Activated T-cell treated with anti-CD3 and anti-CD28 coated beads for 24 hours (primary cell): ENCODE measurements at regions not wholly inside any gene's neighbourhood (a gene's known extent, or its start where the extent isn't known, plus 50 kb on each side); places are given as distances from the start of the nearest gene placed in this dataset.

Experiments used
- DNase-seq: peaks from one replicate; pipeline ENCODE4 v3.0.0-alpha.2; 2020; ENCODE audit warnings: low read depth

- DNase-seq: no peak
Measured at GRCh38 chr1:34701326-34702060, 53.4 kb upstream of the GJB5 start.
